HG03175 (cell line): ENCODE measurements at regions not wholly inside any gene's neighbourhood (a gene's known extent, or its start where the extent isn't known, plus 50 kb on each side); places are given as distances from the start of the nearest gene placed in this dataset.

Experiments used
- ATAC-seq: cut with Tn5 transposase; IDR thresholded peaks from one replicate; pipeline ENCODE4 v1.9.1; 2021; ENCODE audit warnings: mild to moderate bottlenecking, moderate library complexity; ENCODE audit not compliant: unreplicated experiment

DNA sequence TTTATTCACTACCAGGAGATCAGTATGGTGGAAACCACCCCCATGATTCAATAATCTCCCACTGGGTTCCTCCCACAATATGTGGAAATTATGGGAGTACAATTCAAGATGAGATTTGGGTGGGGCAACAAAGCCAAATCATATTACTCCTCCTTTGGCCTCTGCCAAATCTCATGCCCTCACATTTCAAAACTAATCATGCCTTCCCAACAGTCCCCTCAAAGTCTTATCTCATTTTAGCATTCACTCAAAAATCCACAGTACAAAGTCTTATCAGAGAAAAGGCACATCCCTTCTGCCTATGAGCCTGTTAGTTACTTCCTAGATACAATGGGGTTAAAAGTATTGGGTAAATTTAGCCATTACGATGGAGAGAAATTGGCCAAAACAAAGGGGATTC, 989.5 kb upstream of the CNTNAP5 start:
- ATAC-seq, result no peak

GRCh38 chr2:123036300-123036699, 988.8 kb upstream of the CNTNAP5 start:
- no peak for ATAC-seq

GRCh38 chr2:123040506-123040905, 984.6 kb upstream of the CNTNAP5 start:
- no peak for ATAC-seq

GRCh38 chr2:123043458-123043857, 981.6 kb upstream of the CNTNAP5 start:
- ATAC-seq, result no peak

DNA sequence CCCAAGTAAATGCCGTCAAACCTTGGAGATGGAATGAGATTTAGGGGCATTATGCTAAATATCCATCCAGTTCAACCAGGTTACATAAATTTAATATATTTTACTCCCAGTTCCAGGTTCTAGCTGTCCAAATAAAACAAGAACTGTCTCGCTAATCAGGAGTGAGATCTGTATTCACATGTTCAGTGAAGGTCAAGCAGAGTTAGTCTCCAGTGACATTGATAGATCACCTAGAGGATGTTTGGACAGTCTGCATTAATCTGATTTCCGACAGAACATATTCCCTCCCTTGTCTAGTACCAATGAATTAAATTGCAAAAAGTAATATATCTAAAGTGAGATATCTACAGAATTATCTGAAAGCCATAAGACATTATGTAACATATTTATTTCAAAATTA, 979.4 kb upstream of the CNTNAP5 start:
- ATAC-seq, result no peak

DNA sequence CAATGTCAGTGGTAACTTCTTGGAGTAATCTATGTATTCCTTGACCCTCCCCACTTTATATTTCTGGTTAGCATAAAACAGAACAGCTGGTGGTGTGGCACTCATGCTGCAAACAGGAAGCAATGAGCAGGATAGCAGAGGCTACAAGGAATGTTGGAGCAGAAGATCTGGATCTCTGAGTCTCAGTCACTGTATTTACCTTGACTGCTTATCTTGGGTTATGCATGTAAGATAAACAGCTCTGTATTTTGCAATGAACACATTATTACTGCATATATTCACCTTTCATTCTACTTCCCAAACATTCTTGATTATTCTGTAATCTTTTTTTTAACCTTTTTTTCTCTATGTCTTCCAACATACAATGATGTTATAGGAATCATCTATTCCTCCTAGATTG, 977.9 kb upstream of the CNTNAP5 start:
- no peak for ATAC-seq

- ATAC-seq, result no peak
Observed at GRCh38 chr2:123051136-123051535, 974.0 kb upstream of the CNTNAP5 start.

- ATAC-seq, result no peak
Observed at GRCh38 chr2:123061534-123061933, 963.6 kb upstream of the CNTNAP5 start.

GRCh38 chr2:123073371-123073770, 951.7 kb upstream of the CNTNAP5 start:
- no peak for ATAC-seq

DNA sequence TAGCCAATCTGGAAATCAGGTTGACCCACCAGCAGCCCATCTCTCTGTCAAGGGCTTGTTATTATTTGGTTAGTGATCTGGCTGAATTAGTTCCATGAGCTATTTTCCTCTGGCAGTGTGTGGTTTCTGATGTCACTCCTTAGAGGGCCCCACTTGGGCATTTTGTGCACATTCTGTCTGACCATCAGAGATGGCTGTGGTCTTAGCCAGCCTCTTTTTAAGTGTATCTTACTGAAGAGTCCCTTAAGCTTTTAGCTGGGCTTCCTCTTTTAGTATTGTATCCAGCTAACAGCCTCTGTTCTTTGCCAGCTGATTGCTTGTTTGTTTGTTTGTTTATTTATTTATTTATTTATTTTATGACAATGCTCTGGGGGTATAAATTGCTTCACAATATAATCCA, 951.1 kb upstream of the CNTNAP5 start:
- ATAC-seq, result no peak

DNA sequence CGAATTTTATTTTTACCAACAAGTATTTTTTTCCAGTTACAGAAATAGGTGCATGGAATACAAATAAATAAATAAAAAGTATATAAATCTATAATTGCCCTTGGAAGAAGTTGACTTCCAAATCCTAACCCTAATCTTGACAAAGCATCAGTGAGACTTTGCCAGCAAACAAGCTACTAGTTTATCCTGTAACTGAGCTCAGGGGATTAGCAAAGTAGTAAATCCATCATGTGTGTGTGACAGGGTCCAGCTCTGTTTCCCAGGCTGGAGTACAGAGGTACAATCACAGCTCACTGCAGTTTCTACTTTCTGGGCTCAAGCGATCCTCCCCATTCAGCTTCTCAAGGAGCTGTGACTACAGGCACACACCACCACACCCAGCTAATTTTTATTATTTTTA, 948.0 kb upstream of the CNTNAP5 start:
- no peak for ATAC-seq

DNA sequence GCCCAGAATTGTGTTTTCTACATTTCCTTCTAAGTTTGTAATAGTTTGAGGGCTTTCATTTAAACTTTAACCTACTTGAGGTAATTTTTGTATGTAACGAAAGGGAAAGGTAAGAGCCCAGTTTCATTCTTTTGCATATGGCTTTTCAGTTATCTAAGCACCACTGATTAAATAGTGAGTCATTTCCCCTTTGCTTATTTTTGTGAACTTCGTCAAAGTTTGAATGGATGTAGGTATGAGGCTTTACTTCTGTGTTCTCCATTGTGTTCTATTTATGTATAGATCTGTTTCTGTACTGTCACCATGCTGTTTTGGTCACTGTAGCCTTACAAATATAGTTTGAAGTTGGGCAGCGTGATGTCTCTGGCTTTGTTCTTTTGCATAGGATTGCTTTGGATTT, 944.8 kb upstream of the CNTNAP5 start:
- peak; percentile 71 for ATAC-seq

DNA sequence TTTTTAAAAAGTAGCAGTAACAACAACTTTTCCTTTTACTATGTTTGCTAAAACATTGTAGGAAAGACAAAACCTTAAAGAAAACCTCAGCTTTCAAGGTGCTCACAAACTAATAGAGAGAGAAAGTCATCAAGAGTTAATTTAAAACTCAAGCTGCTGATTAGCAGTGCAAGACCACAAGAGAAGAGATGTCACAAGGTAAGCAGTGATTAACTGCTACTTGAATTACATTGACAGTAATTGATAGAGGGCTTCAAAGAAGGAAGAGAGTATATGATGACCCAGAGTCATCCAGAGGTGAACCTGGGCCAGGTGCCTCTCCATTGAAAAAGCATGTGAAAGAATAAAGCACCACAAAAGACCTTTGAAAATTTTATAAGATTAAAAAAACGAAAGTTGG, 939.6 kb upstream of the CNTNAP5 start:
- no peak for ATAC-seq

- ATAC-seq, result no peak
Observed at GRCh38 chr2:123086613-123087385, 938.3 kb upstream of the CNTNAP5 start.

DNA sequence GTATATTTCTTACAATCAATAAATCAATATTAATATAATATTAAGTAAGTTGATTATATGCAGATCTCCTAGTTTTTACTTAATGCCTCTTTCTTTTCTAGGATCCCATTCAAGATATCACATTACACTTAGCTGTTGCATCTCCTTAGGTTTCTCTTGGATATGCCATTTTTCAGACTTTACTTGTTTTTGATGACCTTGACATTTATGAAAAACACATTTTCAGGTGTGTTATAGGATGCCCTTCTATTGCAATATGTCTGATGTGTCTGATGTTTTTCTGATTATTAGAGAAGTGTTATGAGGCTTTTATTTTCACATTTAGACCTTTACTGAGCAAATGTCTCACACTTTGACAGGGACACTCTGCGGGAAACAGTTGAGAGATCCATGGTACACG, 933.6 kb upstream of the CNTNAP5 start:
- no peak for ATAC-seq

DNA sequence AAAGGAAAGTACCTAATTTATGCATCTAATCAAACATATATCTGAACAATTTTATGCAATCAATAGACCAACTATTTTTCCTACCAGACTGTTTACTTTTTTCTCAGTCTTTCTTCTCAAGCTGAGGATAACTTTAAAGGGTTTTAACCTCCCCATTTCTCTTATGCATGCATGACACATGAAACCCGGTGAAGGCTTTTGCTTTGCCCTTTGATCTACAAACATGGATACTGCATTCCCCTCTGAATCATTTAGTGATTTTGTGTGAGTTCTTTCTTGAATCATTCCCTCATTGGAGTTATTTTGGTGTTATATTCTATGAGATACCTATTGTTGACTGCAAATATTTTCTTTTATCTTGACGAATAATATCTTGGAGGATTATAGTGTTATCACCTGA, 931.9 kb upstream of the CNTNAP5 start:
- ATAC-seq, result no peak

GRCh38 chr2:123095219-123095835, 929.8 kb upstream of the CNTNAP5 start:
- no peak for ATAC-seq

DNA sequence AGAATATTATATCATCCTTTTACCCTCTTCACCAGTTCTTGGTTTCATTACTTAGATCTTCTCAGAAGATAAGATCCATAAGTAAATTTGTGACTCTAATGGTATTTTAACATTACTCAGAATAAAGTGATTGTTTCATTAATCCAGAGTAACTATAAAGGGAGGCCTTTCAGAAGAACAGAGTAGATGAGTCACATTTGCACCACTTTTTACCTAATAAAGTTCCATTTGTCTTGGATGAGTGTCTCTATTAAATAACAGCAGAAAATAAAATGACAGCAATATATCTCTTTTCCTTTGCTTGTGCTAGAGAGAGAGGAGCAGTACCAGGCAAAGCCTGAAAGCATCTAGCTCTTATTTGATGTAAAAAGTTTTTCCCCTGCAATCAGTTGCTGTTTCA, 926.5 kb upstream of the CNTNAP5 start:
- ATAC-seq, result no peak

- no peak for ATAC-seq
Observed at GRCh38 chr2:123101434-123101833, 923.7 kb upstream of the CNTNAP5 start.

GRCh38 chr2:123103902-123104301, 921.2 kb upstream of the CNTNAP5 start:
- no peak for ATAC-seq

- no peak for ATAC-seq
Observed at GRCh38 chr2:123116595-123116994, 908.5 kb upstream of the CNTNAP5 start.

DNA sequence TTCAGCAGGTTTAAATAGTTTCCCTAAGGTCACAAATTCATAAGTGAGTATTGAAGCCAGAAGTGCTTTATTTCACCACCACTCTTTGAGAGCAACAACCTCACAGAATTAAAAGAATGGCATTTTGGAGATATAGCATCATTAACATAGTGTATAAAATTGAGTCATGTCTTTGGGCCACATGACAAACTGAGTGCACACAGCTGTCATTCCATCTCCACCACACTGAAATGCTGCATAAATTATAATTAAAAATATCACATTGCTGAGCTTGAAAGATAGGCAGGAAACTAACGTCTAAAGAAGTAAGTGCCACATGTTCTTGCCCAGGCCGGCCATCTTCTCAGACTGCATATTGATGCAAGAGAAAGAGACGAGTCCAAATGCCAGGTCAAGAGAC, 897.9 kb upstream of the CNTNAP5 start:
- no peak for ATAC-seq

DNA sequence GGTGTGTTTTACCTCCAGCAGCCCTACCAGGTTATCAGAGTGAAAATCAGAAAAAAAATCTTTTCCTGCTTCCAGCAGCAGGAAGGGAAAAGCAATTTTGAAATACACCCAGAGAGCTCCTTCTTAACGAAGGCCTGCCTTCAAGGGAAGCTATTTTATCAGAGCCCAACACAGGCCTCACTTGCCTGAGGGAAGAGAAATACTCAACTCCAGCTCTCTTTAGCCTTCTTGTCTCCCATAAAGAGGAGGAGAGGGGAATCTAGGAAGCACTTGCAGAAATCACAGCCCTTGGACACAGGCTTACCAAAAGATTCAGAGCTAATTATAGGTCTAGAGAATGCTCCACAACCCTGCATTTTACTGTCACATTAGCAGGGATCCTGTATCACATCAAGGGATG, 896.1 kb upstream of the CNTNAP5 start:
- no peak for ATAC-seq
